ENCODE measurements at regions not wholly inside any gene's neighbourhood (a gene's known extent, or its start where the extent isn't known, plus 50 kb on each side); places are given as distances from the start of the nearest gene placed in this dataset.

- H3K79me1 ChIP-seq (ENCODE audit: insufficient read depth, low read depth, low read length, poor library complexity, severe bottlenecking): no peaks in the 10 kb centered on the region
- no peaks in the 10 kb centered on the region for H3K4me1 ChIP-seq (ENCODE audit: insufficient read depth, low read length)
- Mint-ChIP-seq H3K9me3 (peaks cover 2 to 4% of the 10 kb centered on the region in 2 experiments; a peak in 2 of 5 replicates), H3K4me3 (no peak overlapping the region), H3K27me3 (ENCODE audit: low read depth) (peaks cover 2% of the 10 kb centered on the region; the same call in 1 of the 2 replicates), H3K36me3 (ENCODE audit: insufficient read depth in 1 of 3, low read depth in 3 of 3) (peaks cover 0 to 2% (median 0%) of the 10 kb centered on the region in 3 experiments; a peak in 1 of 7 replicates), H3K4me1 (no peaks in the 10 kb centered on the region), H3K27ac (no peak overlapping the region)
- no peak overlapping the region for H2AFZ ChIP-seq (ENCODE audit: low read length)
- peak; percentile 42; the same call in 2 of the 3 replicates for TF ChIP-seq CTCF (conservative IDR thresholded peaks at IDR 0.05)
- no peak overlapping the region for H2AK5ac ChIP-seq (ENCODE audit: insufficient read length, low read length)
- H3K56ac ChIP-seq (ENCODE audit: insufficient read length, low read depth, low read length): no peak overlapping the region
- no peak overlapping the region for H4K91ac ChIP-seq (ENCODE audit: insufficient read length, low read depth, low read length)
- no peak overlapping the region for H2BK5ac ChIP-seq (ENCODE audit: insufficient read length, low read length)
- no peak overlapping the region for H2BK20ac ChIP-seq (ENCODE audit: low read depth, low read length, poor library complexity, severe bottlenecking)
- no peaks in the 10 kb centered on the region for H3K79me2 ChIP-seq (ENCODE audit: insufficient read depth, low read length)
- H3K18ac ChIP-seq (ENCODE audit: insufficient read length, low read depth, low read length): no peak overlapping the region
- H3K27ac ChIP-seq (ENCODE audit: insufficient read length, low read depth, low read length): no peak overlapping the region
- no peak overlapping the region for H2BK15ac ChIP-seq (ENCODE audit: low read depth, low read length)
- H2BK120ac ChIP-seq (ENCODE audit: low read depth, low read length, poor library complexity, severe bottlenecking): no peak overlapping the region
- H3K23me2 ChIP-seq (ENCODE audit: insufficient read length, low read depth, low read length, poor library complexity, severe bottlenecking): no peaks in the 10 kb centered on the region
- no CpG with 5 or more reads among the region's 4 CpGs for WGBS (ENCODE audit: extremely low coverage, insufficient read length, low lambda C conversion rate)
- DNase-seq: no peak
- no peaks in the 10 kb centered on the region for H4K20me1 ChIP-seq (ENCODE audit: control insufficient read depth, insufficient read depth, insufficient read length)
- no peaks in the 10 kb centered on the region for H3K9me3 ChIP-seq (ENCODE audit: control insufficient read depth, low read depth, low read length)
- H3K23ac ChIP-seq (ENCODE audit: insufficient read length, low read depth, low read length): no peak overlapping the region
- H3T11ph ChIP-seq (ENCODE audit: low read length): no peak overlapping the region
- H4K8ac ChIP-seq (replicated peaks; ENCODE audit: insufficient read length, low read depth, low read length): no peak overlapping the region
- H3K27me3 ChIP-seq (ENCODE audit: insufficient read depth, low read length): no peaks in the 10 kb centered on the region
- H3K4me2 ChIP-seq (ENCODE audit: insufficient read depth, insufficient read length, low read length): no peak overlapping the region
- no peak overlapping the region for H3K9ac ChIP-seq (ENCODE audit: extremely low read depth, insufficient read length, low read length)
- no peak overlapping the region for H3K4ac ChIP-seq (ENCODE audit: low read depth, low read length)
- H2BK12ac ChIP-seq (ENCODE audit: insufficient read length, low read depth, low read length): no peak overlapping the region
- no peak overlapping the region for H3K14ac ChIP-seq (ENCODE audit: insufficient read depth, low read length)
- no peak overlapping the region for H4K5ac ChIP-seq (ENCODE audit: insufficient read length, low read depth, low read length)
These were observed 97.9 kb downstream of the DLEU7 start for GRCh38 chr13:50745542-50746115.

All from H9 (cell line).